Kidney (tissue), 13 donors: ENCODE measurements at regions not wholly inside any gene's neighbourhood (a gene's known extent, or its start where the extent isn't known, plus 50 kb on each side); places are given as distances from the start of the nearest gene placed in this dataset.

Source experiments
- DNase-seq, 5 donors: peaks; one replicate each; pipeline ENCODE4 v3.0.0-alpha.2; 2013 to 2020
- FAIRE-seq: peaks from 2 replicates; lab custom pipeline; 2012; peaks lifted over from hg19 to GRCh38; lab: Jason Lieb, UNC
- H3K27ac ChIP-seq, 2 donors: one replicate each; pipeline ENCODE4 v1.7.0; 2013; ENCODE audit warnings: low read depth in 2 of 2, low read length in 2 of 2, inconsistent platforms in 1 of 2
- H3K27me3 ChIP-seq: one replicate; pipeline ENCODE4 v1.7.1; 2013; ENCODE audit warnings: low read length, inconsistent platforms; ENCODE audit not compliant: control insufficient read depth, insufficient read depth
- H3K36me3 ChIP-seq, 3 donors: one replicate each; pipeline versions ENCODE4 v1.7.0 to v1.7.1; 2013; ENCODE audit warnings: low read length in 3 of 3, control low read depth in 1 of 3, inconsistent platforms in 1 of 3; ENCODE audit not compliant: insufficient read depth in 3 of 3, control insufficient read depth in 2 of 3
- H3K4me1 ChIP-seq, 3 donors: one replicate each; pipeline versions ENCODE4 v1.7.0 to v1.7.1; 2013; ENCODE audit warnings: low read length in 3 of 3, inconsistent platforms in 1 of 3, low read depth in 1 of 3; ENCODE audit not compliant: control insufficient read depth in 2 of 3, insufficient read depth in 2 of 3
- H3K4me3 ChIP-seq, 3 donors: one replicate each; pipeline versions ENCODE4 v1.7.0 to v1.8.1; 2013; ENCODE audit warnings: low read length in 3 of 3, control low read depth in 1 of 3, inconsistent platforms in 1 of 3
- H3K9ac ChIP-seq, 3 donors: one replicate each; pipeline versions ENCODE4 v1.7.0 to v1.7.1; 2013; ENCODE audit warnings: low read length in 3 of 3, control low read depth in 1 of 3, inconsistent platforms in 1 of 3
- H3K9me3 ChIP-seq, 3 donors: one replicate each; pipeline versions ENCODE4 v1.7.0 to v1.7.1; 2013; ENCODE audit warnings: low read length in 3 of 3, control low read depth in 1 of 3, inconsistent platforms in 1 of 3; ENCODE audit not compliant: control insufficient read depth in 2 of 3, insufficient read depth in 1 of 3
- CTCF ChIP-seq: IDR thresholded peaks from 3 replicates; pipeline ENCODE4 v1.5.1; 2012; ENCODE audit warnings: mild to moderate bottlenecking, moderate library complexity, borderline replicate concordance; ENCODE audit not compliant: insufficient read depth; ENCODE audit errors: extremely low read depth
- intact Hi-C: fragments of 100-400 bp; cut with DNase I; formaldehyde crosslinking; loops from one replicate; pipeline ENCODE4 v1.11.1; 2022
- donor health status: control.
- donor health status: control.
- donor health status: control.
- donor health status: control.
- donor health status: control.
- donor health status: DM: yes; HTN: yes; CAD: no.
- donor health status: Normal renal cell carcinoma (clear cell type).

DNA sequence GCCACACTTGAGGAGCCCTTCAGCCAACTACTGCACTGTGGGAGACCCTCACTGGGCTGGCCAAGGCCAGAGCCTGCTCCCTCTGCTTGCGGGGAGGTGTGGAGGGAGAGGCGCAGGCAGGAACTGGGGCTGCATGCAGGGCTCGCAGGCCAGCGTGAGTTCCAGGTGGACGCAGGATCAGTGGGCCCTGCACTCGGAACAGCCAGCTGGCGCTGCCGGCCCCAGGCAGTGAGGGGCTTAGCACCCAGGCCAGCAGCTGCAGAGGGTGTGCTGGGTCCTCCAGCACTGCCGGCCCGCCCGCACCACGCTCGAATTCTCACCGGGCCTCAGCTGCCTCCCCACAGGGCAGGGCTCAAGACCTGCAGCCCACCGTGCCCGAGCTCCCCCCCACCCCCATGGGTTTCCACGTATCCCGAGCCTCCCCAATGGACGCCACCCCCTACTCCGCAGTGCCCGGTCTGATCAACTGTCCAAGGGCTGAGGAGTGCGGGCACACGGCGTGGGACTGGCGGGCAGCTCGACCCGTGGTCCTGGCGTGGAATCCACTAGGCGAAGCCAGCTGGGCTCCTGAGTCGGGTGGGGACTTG, 1293.8 kb upstream of the PCDH9 start:
- intact Hi-C loops, result no loop called here
- Histone ChIP-seq H3K9ac (no peak overlapping the region), H3K36me3 (no peaks in the 10 kb centered on the region), H3K27me3 (no peaks in the 10 kb centered on the region), H3K4me3 (no peak overlapping the region), H3K27ac (no peak overlapping the region), H3K4me1 (no peaks in the 10 kb centered on the region), H3K9me3 (no peaks in the 10 kb centered on the region)
- FAIRE-seq, result no peak
- TF ChIP-seq CTCF, result no peak
- DNase-seq, result no peak

- intact Hi-C loops, result no loop called here
- Histone ChIP-seq H3K27me3 (no peaks in the 10 kb centered on the region), H3K4me3 (no peak overlapping the region), H3K4me1 (no peaks in the 10 kb centered on the region), H3K36me3 (no peaks in the 10 kb centered on the region), H3K9ac (no peak overlapping the region), H3K9me3 (no peaks in the 10 kb centered on the region), H3K27ac (no peak overlapping the region)
- TF ChIP-seq CTCF, result no peak
- no peak for DNase-seq
- no peak for FAIRE-seq
These were observed 1292.0 kb upstream of the PCDH9 start for GRCh38 chr13:68522184-68522583.

- Histone ChIP-seq H3K27me3 (no peaks in the 10 kb centered on the region), H3K4me1 (no peaks in the 10 kb centered on the region), H3K36me3 (no peaks in the 10 kb centered on the region), H3K27ac (no peak overlapping the region), H3K4me3 (no peak overlapping the region), H3K9ac (no peak overlapping the region), H3K9me3 (no peaks in the 10 kb centered on the region)
- DNase-seq (no peak), FAIRE-seq (no peak)
- intact Hi-C loops, result no loop called here
- TF ChIP-seq CTCF, result no peak
These were observed 1279.8 kb upstream of the PCDH9 start for GRCh38 chr13:68509734-68510621.
